ENCODE measurements at regions not wholly inside any gene's neighbourhood (a gene's known extent, or its start where the extent isn't known, plus 50 kb on each side); places are given as distances from the start of the nearest gene placed in this dataset.

DNA sequence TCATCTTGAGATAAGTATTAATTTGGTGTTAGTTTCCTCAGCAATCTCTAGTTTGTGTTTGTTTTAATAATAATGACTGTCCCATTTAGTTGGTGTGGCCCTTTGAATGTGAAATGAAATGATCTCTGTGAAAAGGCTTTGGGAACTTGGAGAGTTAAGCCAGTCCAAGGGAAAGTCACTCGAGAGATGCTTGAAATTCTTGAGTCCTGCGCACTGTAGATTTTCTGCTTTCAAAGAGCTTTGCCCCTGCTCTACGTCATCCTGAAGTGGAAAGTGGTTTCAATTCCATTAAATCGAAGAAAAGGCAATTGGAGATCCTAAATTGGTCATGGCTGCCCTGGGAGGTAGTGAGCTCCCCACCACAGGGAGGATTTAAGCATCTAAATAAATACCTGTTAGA lies 403.8 kb downstream of the ZNF536 start:
- Histone ChIP-seq H3K36me3 (ENCODE audit: control insufficient read depth, insufficient read depth, low read length) (no peaks in the 10 kb centered on the region), H3K9me3 (ENCODE audit: control insufficient read depth, low read length) (no peaks in the 10 kb centered on the region), H3K27ac (ENCODE audit: insufficient read depth, low read depth, low read length, poor library complexity, severe bottlenecking) (no peak overlapping the region), H3K27me3 (ENCODE audit: control insufficient read depth, insufficient read depth, low read length, poor library complexity, severe bottlenecking) (no peaks in the 10 kb centered on the region), H3K4me3 (ENCODE audit: insufficient read depth, low read depth, low read length) (no peak overlapping the region), H3K4me1 (ENCODE audit: control insufficient read depth, insufficient read depth, low read length) (no peaks in the 10 kb centered on the region)
- 93 to 95% methylated on average over 4 of the region's 4 CpGs for WGBS, 2 experiments

DNA sequence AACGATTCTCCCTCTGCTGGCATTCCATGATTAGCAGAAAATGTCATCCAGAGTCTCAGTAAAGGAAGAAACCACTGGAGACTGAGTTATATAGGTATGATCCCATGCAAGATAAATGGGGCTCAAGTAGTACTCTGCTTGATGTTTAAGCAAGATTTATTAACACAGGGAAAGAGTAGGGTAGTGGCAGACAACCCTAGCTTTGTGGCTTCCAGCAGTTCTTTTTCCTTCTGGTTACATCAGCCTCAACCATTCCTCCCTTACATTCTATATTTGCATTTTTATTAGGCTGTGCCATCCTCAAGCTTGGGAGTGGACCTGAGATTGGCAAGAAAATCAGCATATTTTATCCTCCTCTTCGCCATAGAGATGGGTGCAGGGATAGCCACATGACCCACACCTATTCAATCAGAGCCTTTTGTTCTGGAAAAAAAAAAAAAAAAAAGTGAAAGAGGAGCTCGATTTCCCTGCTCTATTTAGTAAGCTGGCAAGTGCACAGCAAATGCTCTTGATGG lies 402.1 kb downstream of the ZNF536 start:
- no peaks in the 10 kb centered on the region for H3K4me1 ChIP-seq (ENCODE audit: control insufficient read depth, insufficient read depth, low read length)
- no peaks in the 10 kb centered on the region for H3K27me3 ChIP-seq (ENCODE audit: control insufficient read depth, insufficient read depth, low read length, poor library complexity, severe bottlenecking)
- H3K9me3 ChIP-seq (ENCODE audit: control insufficient read depth, low read length), result no peaks in the 10 kb centered on the region
- H3K4me3 ChIP-seq (ENCODE audit: insufficient read depth, low read depth, low read length), result no peak overlapping the region
- WGBS, 2 experiments, result 61 to 81% methylated on average over 2 to 3 of the region's 3 CpGs
- no peak overlapping the region for H3K27ac ChIP-seq (ENCODE audit: insufficient read depth, low read depth, low read length, poor library complexity, severe bottlenecking)
- no peaks in the 10 kb centered on the region for H3K36me3 ChIP-seq (ENCODE audit: control insufficient read depth, insufficient read depth, low read length)

DNA sequence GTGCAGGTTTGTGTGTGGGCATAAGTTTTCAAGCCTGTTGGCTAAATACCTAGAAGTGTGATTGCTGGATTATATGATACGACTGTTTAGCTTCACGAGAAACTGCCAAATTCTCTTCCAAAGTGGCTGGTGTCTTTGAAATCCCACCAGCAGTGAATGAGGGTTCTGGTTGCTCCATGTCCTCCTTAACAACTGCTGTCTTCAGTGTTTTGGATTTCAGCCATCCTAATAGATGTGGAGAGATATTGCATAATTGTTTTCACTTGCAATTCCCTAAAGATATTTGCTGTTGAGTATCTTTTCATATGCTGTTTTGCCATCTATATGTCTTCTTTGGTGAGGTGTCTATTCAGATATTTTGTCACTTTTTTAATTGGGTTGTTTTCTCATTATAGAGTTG lies 390.5 kb downstream of the ZNF536 start:
- Histone ChIP-seq H3K4me1 (ENCODE audit: control insufficient read depth, insufficient read depth, low read length) (no peaks in the 10 kb centered on the region), H3K36me3 (ENCODE audit: control insufficient read depth, insufficient read depth, low read length) (no peaks in the 10 kb centered on the region)
- 87 to 96% methylated on average over 2 of the region's 2 CpGs for WGBS, 2 experiments

DNA sequence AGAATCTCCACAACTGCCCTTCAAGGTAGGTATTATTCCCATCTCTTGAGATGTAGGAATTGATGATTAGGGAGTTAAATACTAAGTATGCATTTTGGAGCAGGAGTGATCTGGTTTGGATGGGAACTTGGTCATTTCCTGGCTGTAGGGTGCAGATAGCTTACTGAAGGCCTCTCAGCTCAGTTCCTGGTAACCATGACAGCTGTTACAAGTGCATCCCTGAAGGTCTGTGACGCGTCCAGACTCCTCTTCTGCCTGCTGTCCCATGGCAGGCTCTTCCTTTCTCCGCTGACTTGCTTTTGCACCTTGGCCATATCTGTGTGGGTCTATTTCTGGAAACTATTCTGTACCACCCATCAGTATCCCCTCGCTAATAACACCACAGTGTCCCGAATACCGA lies 387.8 kb downstream of the ZNF536 start:
- WGBS, 2 experiments, result 94 to 95% methylated on average over 6 of the region's 6 CpGs
- no peak overlapping the region for H3K4me3 ChIP-seq (ENCODE audit: insufficient read depth, low read depth, low read length)
- H3K4me1 ChIP-seq (ENCODE audit: control insufficient read depth, insufficient read depth, low read length), result no peaks in the 10 kb centered on the region
- H3K27ac ChIP-seq (ENCODE audit: insufficient read depth, low read depth, low read length, poor library complexity, severe bottlenecking), result no peak overlapping the region
- H3K27me3 ChIP-seq (ENCODE audit: control insufficient read depth, insufficient read depth, low read length, poor library complexity, severe bottlenecking), result no peaks in the 10 kb centered on the region
- no peaks in the 10 kb centered on the region for H3K36me3 ChIP-seq (ENCODE audit: control insufficient read depth, insufficient read depth, low read length)
- no peaks in the 10 kb centered on the region for H3K9me3 ChIP-seq (ENCODE audit: control insufficient read depth, low read length)

More for the DNA sequence above, 390.5 kb downstream of the ZNF536 start:
- no peaks in the 10 kb centered on the region for H3K27me3 ChIP-seq (ENCODE audit: control insufficient read depth, insufficient read depth, low read length, poor library complexity, severe bottlenecking)
- H3K27ac ChIP-seq (ENCODE audit: insufficient read depth, low read depth, low read length, poor library complexity, severe bottlenecking), result no peak overlapping the region
- H3K4me3 ChIP-seq (ENCODE audit: insufficient read depth, low read depth, low read length), result no peak overlapping the region
- H3K9me3 ChIP-seq (ENCODE audit: control insufficient read depth, low read length), result no peaks in the 10 kb centered on the region

DNA sequence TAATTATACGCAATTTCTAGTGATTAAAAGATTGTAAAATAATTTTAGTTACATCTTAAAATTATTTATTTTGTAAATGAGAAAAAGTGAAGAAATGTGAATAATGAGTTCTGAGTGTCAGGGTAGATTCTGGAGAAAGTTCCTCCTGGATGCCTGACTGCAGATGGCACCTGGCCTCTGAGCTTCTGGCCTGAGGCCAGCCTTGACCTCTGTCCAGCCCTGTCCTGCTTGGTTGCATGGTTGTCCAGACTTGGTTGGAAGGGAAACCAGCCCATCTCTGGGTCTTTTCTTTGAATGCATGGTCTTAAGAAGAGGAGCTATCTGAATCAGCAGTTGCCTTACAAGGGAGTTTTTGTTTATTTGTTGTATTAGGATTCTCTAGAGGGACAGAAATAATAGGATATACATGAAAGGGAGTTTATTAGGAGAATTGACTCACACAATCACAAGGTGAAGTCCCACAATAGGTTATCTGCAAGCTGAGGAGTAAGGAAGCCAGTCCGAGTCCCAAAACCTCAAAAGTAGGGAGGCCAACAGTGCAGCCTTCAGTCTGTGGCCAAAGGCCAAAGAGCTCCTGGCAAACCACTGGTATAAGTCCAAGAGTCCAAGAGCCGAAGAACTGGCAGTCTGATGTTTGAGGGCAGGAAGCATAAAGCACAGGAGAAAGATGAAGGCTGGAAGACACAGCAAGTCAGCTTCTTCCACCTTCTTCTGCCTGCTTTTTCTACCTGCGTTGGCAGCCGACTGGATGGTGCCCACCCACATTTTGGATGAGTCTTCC lies 385.8 kb downstream of the ZNF536 start:
- no peaks in the 10 kb centered on the region for H3K27me3 ChIP-seq (ENCODE audit: control insufficient read depth, insufficient read depth, low read length, poor library complexity, severe bottlenecking)
- H3K4me3 ChIP-seq (ENCODE audit: insufficient read depth, low read depth, low read length), result no peak overlapping the region
- H3K27ac ChIP-seq (ENCODE audit: insufficient read depth, low read depth, low read length, poor library complexity, severe bottlenecking), result no peak overlapping the region
- WGBS, 2 experiments, result 94 to 96% methylated on average over 4 to 5 of the region's 5 CpGs
- H3K36me3 ChIP-seq (ENCODE audit: control insufficient read depth, insufficient read depth, low read length), result no peaks in the 10 kb centered on the region
- H3K9me3 ChIP-seq (ENCODE audit: control insufficient read depth, low read length), result no peaks in the 10 kb centered on the region
- no peaks in the 10 kb centered on the region for H3K4me1 ChIP-seq (ENCODE audit: control insufficient read depth, insufficient read depth, low read length)

DNA sequence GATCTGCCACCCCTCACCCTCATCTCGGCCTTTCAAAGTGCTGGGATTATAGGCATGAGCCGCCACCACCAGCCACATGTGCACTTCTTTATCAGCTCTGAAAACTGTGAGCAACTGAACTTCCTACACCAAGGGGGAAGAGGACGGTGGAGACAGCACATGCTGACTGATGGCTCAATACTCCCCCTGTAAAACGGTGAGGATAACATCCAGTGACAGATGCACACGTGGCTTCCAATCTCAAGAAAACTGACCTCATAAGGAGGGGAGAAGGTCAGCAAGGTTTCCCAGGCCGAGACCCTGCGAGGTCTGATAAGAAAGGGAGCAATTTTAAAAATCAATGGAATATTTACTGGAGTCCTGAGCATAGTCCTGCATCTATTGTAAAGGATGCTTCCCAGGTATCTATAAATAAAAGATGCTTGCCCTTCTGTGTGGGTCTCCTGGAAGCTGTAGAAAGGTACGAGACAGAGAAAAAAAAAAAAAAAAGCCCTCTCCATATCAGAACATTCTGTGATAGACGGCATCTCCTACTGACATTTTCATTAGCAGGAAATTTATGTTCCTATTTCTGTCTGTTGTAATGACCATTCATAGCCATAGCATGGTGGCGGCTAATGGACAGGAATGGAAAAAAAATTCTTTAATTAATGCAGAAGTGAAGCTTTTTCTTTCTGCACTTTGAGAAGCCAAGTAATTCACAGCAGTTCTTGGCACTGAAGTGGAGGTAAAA lies 385.1 kb downstream of the ZNF536 start:
- Histone ChIP-seq H3K27me3 (ENCODE audit: control insufficient read depth, insufficient read depth, low read length, poor library complexity, severe bottlenecking) (no peaks in the 10 kb centered on the region), H3K4me3 (ENCODE audit: insufficient read depth, low read depth, low read length) (no peak overlapping the region), H3K4me1 (ENCODE audit: control insufficient read depth, insufficient read depth, low read length) (no peaks in the 10 kb centered on the region), H3K9me3 (ENCODE audit: control insufficient read depth, low read length) (no peaks in the 10 kb centered on the region), H3K27ac (ENCODE audit: insufficient read depth, low read depth, low read length, poor library complexity, severe bottlenecking) (no peak overlapping the region), H3K36me3 (ENCODE audit: control insufficient read depth, insufficient read depth, low read length) (no peaks in the 10 kb centered on the region)
- WGBS, 2 experiments, result 89 to 94% methylated on average over 9 to 10 of the region's 10 CpGs

DNA sequence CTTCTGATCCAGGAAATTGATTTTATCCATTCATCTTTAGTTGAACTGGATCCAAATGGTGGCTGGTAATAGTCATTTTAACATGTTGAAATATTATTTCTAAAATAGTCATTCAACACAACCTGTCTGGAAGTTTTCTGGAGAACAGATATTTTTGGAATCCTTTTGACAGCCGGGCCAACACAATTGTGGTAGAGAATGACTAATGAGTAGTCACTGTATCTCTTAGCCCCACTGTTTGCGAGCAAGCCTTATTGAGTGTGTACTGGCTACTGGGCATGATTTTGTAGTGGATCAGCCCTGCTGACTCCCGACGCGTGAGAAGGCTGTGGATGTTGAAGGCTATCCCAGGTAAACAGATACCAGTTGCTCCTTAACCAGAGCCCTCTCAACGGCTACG lies 383.4 kb downstream of the ZNF536 start:
- no peaks in the 10 kb centered on the region for H3K4me1 ChIP-seq (ENCODE audit: control insufficient read depth, insufficient read depth, low read length)
- H3K27me3 ChIP-seq (ENCODE audit: control insufficient read depth, insufficient read depth, low read length, poor library complexity, severe bottlenecking), result no peaks in the 10 kb centered on the region
- H3K4me3 ChIP-seq (ENCODE audit: insufficient read depth, low read depth, low read length), result no peak overlapping the region
- no peaks in the 10 kb centered on the region for H3K36me3 ChIP-seq (ENCODE audit: control insufficient read depth, insufficient read depth, low read length)
- 95 to 98% methylated on average over 7 of the region's 7 CpGs for WGBS, 2 experiments
- no peak overlapping the region for H3K27ac ChIP-seq (ENCODE audit: insufficient read depth, low read depth, low read length, poor library complexity, severe bottlenecking)
- H3K9me3 ChIP-seq (ENCODE audit: control insufficient read depth, low read length), result no peaks in the 10 kb centered on the region

DNA sequence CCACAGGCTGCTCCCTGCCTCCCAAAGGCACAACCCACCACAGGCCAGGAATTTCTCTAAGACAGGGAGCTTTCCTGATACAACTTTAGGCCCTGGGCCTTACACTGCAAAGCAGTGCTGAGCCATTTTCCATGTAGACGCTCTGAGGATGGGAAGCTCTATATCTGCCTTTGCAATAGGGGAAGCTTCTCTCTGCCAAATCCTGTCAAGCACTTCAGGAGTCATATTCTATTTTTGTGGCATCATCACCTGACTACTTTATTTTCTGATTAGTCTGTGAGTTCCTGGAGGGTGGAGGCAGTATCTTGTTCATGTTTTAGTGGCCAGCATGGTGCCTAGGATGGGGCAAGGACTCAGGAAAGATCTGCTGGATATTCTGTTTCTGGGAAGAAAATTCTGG lies 382.0 kb downstream of the ZNF536 start:
- H3K27me3 ChIP-seq (ENCODE audit: control insufficient read depth, insufficient read depth, low read length, poor library complexity, severe bottlenecking), result no peaks in the 10 kb centered on the region
- H3K4me1 ChIP-seq (ENCODE audit: control insufficient read depth, insufficient read depth, low read length), result no peaks in the 10 kb centered on the region
- H3K4me3 ChIP-seq (ENCODE audit: insufficient read depth, low read depth, low read length), result no peak overlapping the region
- no peak overlapping the region for H3K27ac ChIP-seq (ENCODE audit: insufficient read depth, low read depth, low read length, poor library complexity, severe bottlenecking)
- 95 to 96% methylated on average over 1 of the region's 1 CpG for WGBS, 2 experiments
- no peaks in the 10 kb centered on the region for H3K9me3 ChIP-seq (ENCODE audit: control insufficient read depth, low read length)
- H3K36me3 ChIP-seq (ENCODE audit: control insufficient read depth, insufficient read depth, low read length), result no peaks in the 10 kb centered on the region

DNA sequence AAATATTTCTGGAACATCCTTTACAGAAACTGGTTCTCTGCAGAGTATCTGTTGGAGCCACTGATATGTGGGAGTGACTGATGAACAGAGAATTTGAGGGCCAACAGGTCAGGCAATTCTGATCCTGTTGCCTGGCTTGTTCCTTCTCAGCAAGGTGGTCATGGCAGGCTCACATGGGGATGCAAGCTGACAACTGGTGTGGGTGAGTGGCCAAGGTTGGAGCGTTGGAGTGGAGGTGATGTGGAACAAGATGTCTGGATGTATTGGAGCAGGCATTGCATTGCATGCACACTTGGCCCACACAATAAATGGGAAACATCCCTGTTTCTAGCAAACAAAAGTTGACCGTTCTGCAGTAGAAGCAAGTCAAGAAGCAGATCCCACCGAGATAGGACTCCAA lies 380.7 kb downstream of the ZNF536 start:
- Histone ChIP-seq H3K9me3 (ENCODE audit: control insufficient read depth, low read length) (no peaks in the 10 kb centered on the region), H3K27me3 (ENCODE audit: control insufficient read depth, insufficient read depth, low read length, poor library complexity, severe bottlenecking) (no peaks in the 10 kb centered on the region), H3K27ac (ENCODE audit: insufficient read depth, low read depth, low read length, poor library complexity, severe bottlenecking) (no peak overlapping the region), H3K4me3 (ENCODE audit: insufficient read depth, low read depth, low read length) (no peak overlapping the region), H3K36me3 (ENCODE audit: control insufficient read depth, insufficient read depth, low read length) (no peaks in the 10 kb centered on the region), H3K4me1 (ENCODE audit: control insufficient read depth, insufficient read depth, low read length) (no peaks in the 10 kb centered on the region)
- WGBS, 2 experiments, result 92 to 99% methylated on average over 3 of the region's 3 CpGs

DNA sequence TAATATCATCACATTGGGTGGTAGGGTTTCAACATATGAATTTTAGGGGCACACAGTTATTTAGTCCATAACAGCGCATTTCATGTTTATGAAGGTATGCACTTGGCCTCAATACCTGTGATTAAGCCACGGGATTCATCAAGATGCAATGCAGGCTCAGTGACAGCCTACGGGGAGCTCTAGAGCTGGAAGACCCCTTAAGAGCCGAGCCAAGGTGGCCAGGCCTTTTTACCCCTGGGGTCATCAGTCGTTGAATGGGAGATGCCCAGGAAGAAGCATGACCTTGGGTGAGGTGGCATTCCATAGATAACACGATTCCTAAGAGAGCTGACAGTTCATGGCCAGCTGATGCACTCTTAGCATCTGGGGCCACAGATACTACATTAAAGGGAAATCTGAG lies 380.0 kb downstream of the ZNF536 start:
- no peak overlapping the region for H3K4me3 ChIP-seq (ENCODE audit: insufficient read depth, low read depth, low read length)
- H3K27ac ChIP-seq (ENCODE audit: insufficient read depth, low read depth, low read length, poor library complexity, severe bottlenecking), result no peak overlapping the region
- no peaks in the 10 kb centered on the region for H3K9me3 ChIP-seq (ENCODE audit: control insufficient read depth, low read length)
- no peaks in the 10 kb centered on the region for H3K27me3 ChIP-seq (ENCODE audit: control insufficient read depth, insufficient read depth, low read length, poor library complexity, severe bottlenecking)
- H3K4me1 ChIP-seq (ENCODE audit: control insufficient read depth, insufficient read depth, low read length), result no peaks in the 10 kb centered on the region
- no peaks in the 10 kb centered on the region for H3K36me3 ChIP-seq (ENCODE audit: control insufficient read depth, insufficient read depth, low read length)
- 90 to 91% methylated on average over 6 of the region's 6 CpGs for WGBS, 2 experiments
